ENCODE measurements at regions not wholly inside any gene's neighbourhood (a gene's known extent, or its start where the extent isn't known, plus 50 kb on each side); places are given as distances from the start of the nearest gene placed in this dataset.
"Not testable (repeated sequence)": the region's sequence is repeated elsewhere in the genome, so short reads cannot be mapped to it uniquely, and the experiment has no call there.

GRCh38 chr14:106633721-106634120, 1107.3 kb downstream of the TMEM121 start:
- no peak for DNase-seq (ENCODE audit: low read depth, low spot score)
- no peak overlapping the region for H3K4me3 ChIP-seq (ENCODE audit: low read length)

GRCh38 chr14:106635569-106635968, 1109.2 kb downstream of the TMEM121 start:
- DNase-seq (ENCODE audit: low read depth, low spot score) = no peak
- no peak overlapping the region for H3K4me3 ChIP-seq (ENCODE audit: low read length)

- peak; percentile 53 for DNase-seq (ENCODE audit: low read depth, low spot score)
- H3K4me3 ChIP-seq (ENCODE audit: low read length) = not testable (repeated sequence)
Measured at GRCh38 chr14:106638786-106639452, 1112.5 kb downstream of the TMEM121 start.

GRCh38 chr14:106642090-106642489, 1115.7 kb downstream of the TMEM121 start:
- no peak overlapping the region for H3K4me3 ChIP-seq (ENCODE audit: low read length)
- DNase-seq (ENCODE audit: low read depth, low spot score) = no peak

GRCh38 chr14:106642971-106643370, 1116.6 kb downstream of the TMEM121 start:
- not testable (repeated sequence) for H3K4me3 ChIP-seq (ENCODE audit: low read length); DNase-seq (ENCODE audit: low read depth, low spot score)

- not testable (repeated sequence) for H3K4me3 ChIP-seq (ENCODE audit: low read length); DNase-seq (ENCODE audit: low read depth, low spot score)
Measured at GRCh38 chr14:106648874-106649273, 1122.5 kb downstream of the TMEM121 start.

- DNase-seq (ENCODE audit: low read depth, low spot score) = no peak
- no peak overlapping the region for H3K4me3 ChIP-seq (ENCODE audit: low read length)
Measured at GRCh38 chr14:106651016-106651415, 1124.6 kb downstream of the TMEM121 start.

GRCh38 chr14:106652494-106652893, 1126.1 kb downstream of the TMEM121 start:
- no peak overlapping the region for H3K4me3 ChIP-seq (ENCODE audit: low read length)
- DNase-seq (ENCODE audit: low read depth, low spot score) = no peak

GRCh38 chr14:106657460-106657859, 1131.1 kb downstream of the TMEM121 start:
- peak; percentile 82 for DNase-seq (ENCODE audit: low read depth, low spot score)
- H3K4me3 ChIP-seq (ENCODE audit: low read length) = no peak overlapping the region

- not testable (repeated sequence) for H3K4me3 ChIP-seq (ENCODE audit: low read length)
- peak; percentile 90 for DNase-seq (ENCODE audit: low read depth, low spot score)
Measured at GRCh38 chr14:106658066-106658860, 1131.9 kb downstream of the TMEM121 start.

- peak; percentile 85 for DNase-seq (ENCODE audit: low read depth, low spot score)
Measured at GRCh38 chr14:106661561-106661960, 1135.2 kb downstream of the TMEM121 start.

GRCh38 chr14:106662936-106663550, 1136.7 kb downstream of the TMEM121 start:
- H3K4me3 ChIP-seq (ENCODE audit: low read length) = no peak overlapping the region
- no peak for DNase-seq (ENCODE audit: low read depth, low spot score)

More at GRCh38 chr14:106661561-106661960, 1135.2 kb downstream of the TMEM121 start:
- not testable (repeated sequence) for H3K4me3 ChIP-seq (ENCODE audit: low read length)

GRCh38 chr14:106663805-106664410, 1137.5 kb downstream of the TMEM121 start:
- not testable (repeated sequence) for H3K4me3 ChIP-seq (ENCODE audit: low read length); DNase-seq (ENCODE audit: low read depth, low spot score)

GRCh38 chr14:106665814-106666213, 1139.4 kb downstream of the TMEM121 start:
- no peak for DNase-seq (ENCODE audit: low read depth, low spot score)
- H3K4me3 ChIP-seq (ENCODE audit: low read length) = no peak overlapping the region

GRCh38 chr14:106666341-106666740, 1140.0 kb downstream of the TMEM121 start:
- H3K4me3 ChIP-seq (ENCODE audit: low read length) = no peak overlapping the region
- DNase-seq (ENCODE audit: low read depth, low spot score) = no peak

GRCh38 chr14:106670011-106670410, 1143.6 kb downstream of the TMEM121 start:
- no peak for DNase-seq (ENCODE audit: low read depth, low spot score)
- no peak overlapping the region for H3K4me3 ChIP-seq (ENCODE audit: low read length)

- peak overlapping the region; percentile 24; the same call in 1 of the 2 replicates for H3K4me3 ChIP-seq (ENCODE audit: low read length)
- not testable (repeated sequence) for DNase-seq (ENCODE audit: low read depth, low spot score)
Measured at GRCh38 chr14:106674093-106674492, 1147.7 kb downstream of the TMEM121 start.

GRCh38 chr14:106674509-106675125, 1148.2 kb downstream of the TMEM121 start:
- peak; percentile 88 for DNase-seq (ENCODE audit: low read depth, low spot score)
- H3K4me3 ChIP-seq (ENCODE audit: low read length) = peak overlapping the region; percentile 24; the same call in 1 of the 2 replicates

GRCh38 chr14:106675716-106676115, 1149.3 kb downstream of the TMEM121 start:
- not testable (repeated sequence) for DNase-seq (ENCODE audit: low read depth, low spot score); H3K4me3 ChIP-seq (ENCODE audit: low read length)

Data from Jurkat, Clone E6-1 (cell line).